Right atrium auricular region (tissue), 2 donors: ENCODE measurements at regions not wholly inside any gene's neighbourhood (a gene's known extent, or its start where the extent isn't known, plus 50 kb on each side); places are given as distances from the start of the nearest gene placed in this dataset.

Experiments used
- DNase-seq: peaks from one replicate; pipeline ENCODE4 v3.0.0-alpha.2; 2019; ENCODE audit warnings: low spot score
- H3K27ac ChIP-seq, 2 donors: fragments of 200-600 bp; sonication (generic); 1 replicate in 1 of 2; 2 replicates in 1 of 2; pipeline ENCODE4 v1.5.1; 2016 to 2019
- H3K27me3 ChIP-seq, 2 donors: fragments of 200-600 bp; sonication (generic); one replicate each; pipeline versions ENCODE4 v1.5.1 to v1.6.0; 2017 to 2019
- H3K36me3 ChIP-seq: fragments of 200-600 bp; sonication (generic); one replicate; pipeline ENCODE4 v1.5.1; 2016
- H3K4me1 ChIP-seq, 2 donors: fragments of 200-600 bp; sonication (generic); one replicate each; pipeline versions ENCODE4 v1.5.1 to v1.6.0; 2017 to 2019
- H3K4me3 ChIP-seq, 2 donors: fragments of 200-600 bp; sonication (generic); 1 replicate in 1 of 2; 2 replicates in 1 of 2; pipeline ENCODE4 v1.5.1; 2017 to 2019; ENCODE audit warnings: mild to moderate bottlenecking in 1 of 2, moderate library complexity in 1 of 2
- H3K9me3 ChIP-seq, 2 donors: fragments of 200-600 bp; sonication (generic); one replicate each; pipeline ENCODE4 v1.5.1; 2019
- CTCF ChIP-seq, 2 donors: fragments of 200-600 bp; sonication (generic); IDR thresholded peaks; one replicate each; pipeline ENCODE4 v1.5.1; 2019; ENCODE audit warnings: antibody characterized with exemption in 2 of 2

- Histone ChIP-seq H3K27ac (no peak overlapping the region), H3K27me3 (no peaks in the 10 kb centered on the region), H3K36me3 (no peaks in the 10 kb centered on the region), H3K4me1 (no peaks in the 10 kb centered on the region), H3K4me3 (no peak overlapping the region), H3K9me3 (no peaks in the 10 kb centered on the region)
- DNase-seq: no peak
- TF ChIP-seq CTCF (IDR thresholded peaks at IDR 0.05): no peak
These were observed 61.8 kb upstream of the SYT6 start for GRCh38 chr1:114215436-114215835.

- Histone ChIP-seq H3K27ac (no peak overlapping the region), H3K4me1 (no peaks in the 10 kb centered on the region), H3K4me3 (no peak overlapping the region), H3K9me3 (no peaks in the 10 kb centered on the region), H3K36me3 (no peaks in the 10 kb centered on the region), H3K27me3 (no peaks in the 10 kb centered on the region)
- no peak for TF ChIP-seq CTCF (IDR thresholded peaks at IDR 0.05)
- DNase-seq: no peak
These were observed 60.3 kb upstream of the SYT6 start for GRCh38 chr1:114214016-114214415.

- no peaks in the 10 kb centered on the region for H3K36me3 ChIP-seq
- H3K4me1 ChIP-seq: no peaks in the 10 kb centered on the region
- no peak for DNase-seq
- no peak overlapping the region for H3K4me3 ChIP-seq
- TF ChIP-seq CTCF (IDR thresholded peaks at IDR 0.05): no peak
- no peaks in the 10 kb centered on the region for H3K27me3 ChIP-seq
- H3K9me3 ChIP-seq: no peaks in the 10 kb centered on the region
- H3K27ac ChIP-seq: no peak overlapping the region
These were observed 56.3 kb upstream of the SYT6 start for GRCh38 chr1:114209971-114210370.

GRCh38 chr1:114208714-114209113 is 55.0 kb upstream of the SYT6 start:
- TF ChIP-seq CTCF (IDR thresholded peaks at IDR 0.05): no peak
- Histone ChIP-seq H3K4me1 (no peaks in the 10 kb centered on the region), H3K27me3 (no peaks in the 10 kb centered on the region), H3K4me3 (no peak overlapping the region), H3K9me3 (no peaks in the 10 kb centered on the region), H3K27ac (no peak overlapping the region), H3K36me3 (no peaks in the 10 kb centered on the region)
- no peak for DNase-seq

GRCh38 chr1:114208106-114208505 is 54.4 kb upstream of the SYT6 start:
- H3K27ac ChIP-seq: no peak overlapping the region
- TF ChIP-seq CTCF (IDR thresholded peaks at IDR 0.05): no peak
- H3K4me1 ChIP-seq: no peaks in the 10 kb centered on the region
- no peaks in the 10 kb centered on the region for H3K27me3 ChIP-seq
- no peaks in the 10 kb centered on the region for H3K9me3 ChIP-seq
- H3K4me3 ChIP-seq: no peak overlapping the region
- H3K36me3 ChIP-seq: no peaks in the 10 kb centered on the region
- DNase-seq: no peak

- Histone ChIP-seq H3K4me3 (no peak overlapping the region), H3K4me1 (no peaks in the 10 kb centered on the region), H3K36me3 (no peaks in the 10 kb centered on the region), H3K9me3 (no peaks in the 10 kb centered on the region), H3K27me3 (no peaks in the 10 kb centered on the region), H3K27ac (no peak overlapping the region)
- DNase-seq: no peak
- no peak for TF ChIP-seq CTCF (IDR thresholded peaks at IDR 0.05)
These were observed 54.0 kb upstream of the SYT6 start for GRCh38 chr1:114207635-114208034.
